ENCODE measurements at regions not wholly inside any gene's neighbourhood (a gene's known extent, or its start where the extent isn't known, plus 50 kb on each side); places are given as distances from the start of the nearest gene placed in this dataset.

DNA sequence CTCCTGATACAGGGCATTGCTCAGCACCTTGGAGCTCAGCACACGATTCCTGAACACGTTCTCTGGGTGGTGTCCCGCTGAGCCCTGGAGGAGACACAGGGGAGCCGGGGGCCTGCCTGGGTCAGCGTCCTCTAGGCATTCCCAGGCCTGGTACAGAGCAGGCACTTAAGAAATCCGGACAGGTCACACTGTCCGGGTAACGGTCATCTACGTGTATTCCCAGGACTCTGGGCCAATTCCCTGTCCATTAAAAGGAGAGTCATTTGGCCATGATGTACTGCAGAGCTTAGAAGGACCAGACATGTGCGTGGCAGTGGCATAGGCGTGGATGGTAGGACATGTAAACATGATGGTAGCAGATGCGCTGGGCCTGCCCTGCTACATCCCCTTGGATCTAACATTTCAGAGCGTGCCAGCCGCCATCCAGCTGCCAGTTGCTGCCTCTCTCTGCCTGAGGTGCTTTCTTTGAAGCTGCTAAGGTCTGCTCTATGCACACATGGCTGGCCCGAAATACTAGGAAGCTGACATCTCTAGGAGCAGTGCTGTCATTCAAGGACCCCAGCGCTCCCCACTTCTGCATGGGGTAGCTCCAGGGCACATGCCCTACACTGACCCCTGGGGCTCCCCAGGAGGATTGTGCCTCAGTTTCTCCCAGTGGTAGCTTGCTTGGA is 273.1 kb upstream of the RTL1 start:
- no peak for DNase-seq

DNA sequence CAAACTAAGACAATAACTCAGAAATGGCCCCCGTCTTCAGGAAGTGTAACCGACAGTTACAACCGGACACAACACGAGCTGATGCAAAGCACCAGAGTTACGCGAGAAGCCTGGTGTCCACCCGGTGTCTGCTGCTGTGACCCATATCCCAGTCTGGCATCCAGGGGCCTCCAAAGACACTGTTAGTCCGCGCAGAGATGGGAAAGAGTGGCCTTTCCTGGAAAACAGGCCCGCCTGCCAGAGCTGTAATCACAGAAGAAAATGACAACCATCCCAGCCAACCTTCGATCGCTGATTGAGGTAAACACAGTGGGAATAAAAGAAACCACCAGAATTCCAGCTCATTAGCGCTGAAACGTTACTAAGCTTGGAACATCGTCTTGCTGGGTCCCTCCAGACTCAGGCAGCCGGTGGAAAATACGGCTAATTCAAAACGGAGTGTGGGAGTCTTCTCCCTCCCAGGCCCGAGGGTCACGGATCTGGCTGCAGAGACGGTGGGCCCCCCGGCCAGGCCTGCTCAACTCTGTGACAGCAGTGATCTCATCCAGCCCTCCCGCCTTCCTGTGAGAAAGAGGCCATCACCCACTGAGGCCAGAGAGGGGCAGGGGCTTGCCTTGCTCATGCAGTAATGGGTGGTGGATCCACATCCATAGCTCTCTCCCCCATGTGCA is 273.9 kb upstream of the RTL1 start:
- no peak for DNase-seq

DNA sequence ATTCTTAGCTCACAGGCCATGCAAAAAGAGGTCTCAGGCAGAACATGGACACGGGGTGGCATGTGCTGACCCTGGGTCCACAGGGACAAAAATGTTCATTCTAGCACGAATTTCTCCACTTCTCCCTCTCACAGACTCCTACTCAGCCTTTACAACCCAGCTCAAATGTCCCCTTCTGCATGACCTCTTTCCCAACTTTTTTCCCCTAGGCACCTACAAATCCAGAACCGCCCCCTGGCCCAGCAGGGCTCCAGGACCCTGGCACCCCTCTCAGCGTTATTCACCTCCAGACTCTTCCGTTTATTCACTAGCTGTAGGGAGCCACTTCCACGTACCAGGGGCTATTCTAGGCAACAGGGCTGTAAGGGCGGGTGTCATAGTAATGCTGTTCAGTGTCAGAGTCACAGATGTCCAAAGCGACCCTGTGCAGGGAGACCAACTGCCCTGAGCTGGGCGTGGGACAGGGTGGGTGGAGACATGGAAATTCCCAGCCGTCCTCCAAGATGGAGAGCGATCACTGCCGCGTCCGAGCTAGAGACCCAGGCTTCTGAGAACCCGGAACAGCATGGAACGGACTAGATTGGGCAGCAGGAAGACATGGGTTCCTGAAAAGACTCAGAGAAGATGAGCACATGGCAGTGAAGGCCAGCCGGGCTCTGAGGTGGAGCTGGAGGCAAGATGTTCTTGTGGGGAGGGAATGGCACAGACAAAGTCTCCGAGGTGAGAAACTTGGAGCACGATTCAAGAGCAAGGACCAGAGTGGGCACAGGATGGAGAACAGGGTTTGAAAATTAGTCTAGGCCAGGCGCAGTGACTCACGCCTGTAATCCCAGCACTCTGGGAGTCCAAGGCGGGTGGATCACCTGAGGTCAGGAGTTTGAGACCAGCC is 274.9 kb upstream of the RTL1 start:
- DNase-seq: no peak

DNA sequence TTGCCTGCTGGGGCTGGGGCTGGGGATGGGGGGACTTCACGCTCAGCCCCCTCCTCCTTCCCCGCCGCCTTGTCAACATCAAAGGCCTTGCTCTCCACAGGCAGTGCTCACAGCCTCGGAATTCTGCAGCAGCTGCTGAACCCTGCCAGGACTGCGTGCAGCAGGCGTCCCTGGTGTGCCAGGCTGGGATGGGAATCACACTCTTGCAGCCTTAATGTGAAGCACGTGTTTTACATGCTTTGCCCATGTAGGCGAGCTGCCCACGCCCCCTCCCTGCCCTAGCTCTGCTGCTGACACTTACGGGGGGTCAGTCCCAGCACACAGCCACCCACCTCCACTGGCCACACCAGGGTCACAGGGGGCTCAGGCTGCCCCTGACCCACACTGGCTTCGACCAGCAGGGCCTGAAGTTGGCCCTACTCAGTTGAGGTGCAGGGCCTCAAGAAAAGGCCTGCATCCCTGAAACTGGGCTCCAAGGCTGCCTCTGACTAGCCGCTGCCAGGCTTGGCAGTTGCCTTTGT is 276.2 kb upstream of the RTL1 start:
- DNase-seq: no peak

GRCh38 chr14:101181446-101182313 is 278.2 kb upstream of the RTL1 start:
- no peak for DNase-seq

GRCh38 chr14:101182476-101182875 is 279.0 kb upstream of the RTL1 start:
- DNase-seq: no peak

- no peak for DNase-seq
Observed at GRCh38 chr14:101183376-101184103, 280.0 kb upstream of the RTL1 start.

GRCh38 chr14:101184104-101184455 is 280.6 kb upstream of the RTL1 start:
- no peak for DNase-seq

DNA sequence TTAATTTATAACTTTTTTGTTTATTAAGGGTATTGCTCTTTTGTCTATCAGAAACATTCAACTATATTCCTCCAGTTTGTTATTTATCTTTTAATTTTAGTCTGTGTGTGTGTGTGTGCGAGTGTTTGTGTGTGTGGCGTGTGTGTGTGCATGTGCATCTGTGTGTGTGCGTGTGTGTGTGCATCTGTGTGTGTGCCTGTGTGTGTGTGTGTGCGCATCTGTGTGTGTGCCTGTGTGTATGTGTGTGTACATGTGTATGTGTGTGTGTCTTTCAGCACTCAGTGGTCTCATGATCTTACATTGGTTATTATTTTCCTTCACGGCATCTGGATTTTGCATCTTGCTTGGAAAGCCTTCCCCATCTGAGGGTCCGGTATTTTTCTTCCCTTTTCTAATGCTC is 281.1 kb upstream of the RTL1 start:
- no peak for DNase-seq

DNA sequence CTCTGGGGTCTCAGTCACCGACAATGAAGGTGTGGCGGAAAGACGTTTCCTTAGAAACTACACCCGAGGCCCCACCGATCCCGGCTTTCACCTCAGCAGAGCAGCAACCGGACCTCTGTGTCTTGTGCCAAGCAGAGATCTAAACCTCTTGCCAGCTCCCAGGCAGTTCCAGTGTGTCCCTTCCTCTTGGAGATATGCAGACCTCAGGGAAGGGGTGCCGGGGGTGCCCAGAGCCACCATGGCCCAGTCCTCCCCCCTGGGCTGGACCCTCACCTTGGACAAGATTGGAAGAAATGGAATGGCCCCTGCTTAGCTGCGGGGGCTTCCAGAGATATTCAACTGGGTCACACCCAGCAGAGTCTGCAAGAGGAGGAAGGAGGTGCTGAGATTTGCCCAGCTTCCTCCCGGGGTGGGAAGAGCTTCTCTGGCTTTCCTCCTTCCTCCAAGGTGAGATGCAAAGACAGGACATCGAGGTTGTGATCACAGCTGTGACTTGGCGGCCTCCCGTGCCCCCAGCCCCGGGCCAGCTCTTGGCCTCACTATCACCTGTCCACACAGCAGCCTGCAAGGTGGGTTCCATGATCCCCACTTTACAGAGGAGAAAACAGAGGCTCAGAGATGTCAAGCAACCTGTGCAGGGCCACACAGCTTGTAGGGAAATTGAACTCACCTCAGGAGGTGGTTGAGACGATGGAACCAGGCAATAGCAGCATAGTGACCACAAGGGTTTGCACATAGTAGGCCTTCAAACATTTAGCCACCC is 281.7 kb upstream of the RTL1 start:
- DNase-seq: no peak

GRCh38 chr14:101185946-101186345 is 282.4 kb upstream of the RTL1 start:
- no peak for DNase-seq

- DNase-seq: no peak
Observed at GRCh38 chr14:101186544-101186943, 283.0 kb upstream of the RTL1 start.

DNA sequence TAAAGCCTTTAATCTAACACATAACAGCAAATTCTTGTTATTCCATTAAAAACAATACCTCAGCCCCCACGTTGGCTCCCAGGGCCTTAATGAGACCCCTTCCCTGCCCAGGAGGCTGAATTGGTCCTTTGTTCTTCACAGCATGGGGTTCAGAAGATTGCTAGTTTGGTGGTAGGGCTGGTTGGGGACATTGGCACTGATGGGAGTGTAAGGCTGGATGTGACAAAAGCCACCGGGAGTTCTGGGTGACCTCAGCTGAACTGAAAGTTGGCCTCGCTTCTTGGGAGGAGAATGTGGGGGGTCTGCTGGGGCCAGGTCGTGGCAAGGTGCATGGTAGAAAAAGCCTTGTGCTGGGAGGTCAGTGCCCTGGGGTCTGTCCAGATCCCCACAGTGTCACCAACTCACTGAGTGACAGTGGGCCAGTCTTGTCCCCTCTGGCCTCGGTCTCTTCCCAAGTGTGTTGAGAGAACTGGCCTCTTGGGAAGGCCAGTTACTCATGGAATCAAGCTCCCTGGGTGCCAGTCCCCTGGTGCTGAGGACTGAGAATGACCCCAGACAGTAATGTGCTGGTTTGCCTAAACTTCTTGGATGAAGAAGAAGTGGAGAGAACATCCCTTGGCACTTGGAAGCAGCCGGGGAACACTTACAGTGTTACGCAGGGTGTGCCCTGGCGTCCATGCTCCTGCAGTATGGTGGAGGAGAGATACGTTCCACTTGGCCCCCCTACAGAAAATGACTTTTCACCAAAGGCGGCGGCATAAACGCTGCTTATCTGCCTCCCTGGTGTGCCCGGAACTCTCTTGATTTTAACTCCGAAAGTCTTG is 283.7 kb upstream of the RTL1 start:
- no peak for DNase-seq

DNA sequence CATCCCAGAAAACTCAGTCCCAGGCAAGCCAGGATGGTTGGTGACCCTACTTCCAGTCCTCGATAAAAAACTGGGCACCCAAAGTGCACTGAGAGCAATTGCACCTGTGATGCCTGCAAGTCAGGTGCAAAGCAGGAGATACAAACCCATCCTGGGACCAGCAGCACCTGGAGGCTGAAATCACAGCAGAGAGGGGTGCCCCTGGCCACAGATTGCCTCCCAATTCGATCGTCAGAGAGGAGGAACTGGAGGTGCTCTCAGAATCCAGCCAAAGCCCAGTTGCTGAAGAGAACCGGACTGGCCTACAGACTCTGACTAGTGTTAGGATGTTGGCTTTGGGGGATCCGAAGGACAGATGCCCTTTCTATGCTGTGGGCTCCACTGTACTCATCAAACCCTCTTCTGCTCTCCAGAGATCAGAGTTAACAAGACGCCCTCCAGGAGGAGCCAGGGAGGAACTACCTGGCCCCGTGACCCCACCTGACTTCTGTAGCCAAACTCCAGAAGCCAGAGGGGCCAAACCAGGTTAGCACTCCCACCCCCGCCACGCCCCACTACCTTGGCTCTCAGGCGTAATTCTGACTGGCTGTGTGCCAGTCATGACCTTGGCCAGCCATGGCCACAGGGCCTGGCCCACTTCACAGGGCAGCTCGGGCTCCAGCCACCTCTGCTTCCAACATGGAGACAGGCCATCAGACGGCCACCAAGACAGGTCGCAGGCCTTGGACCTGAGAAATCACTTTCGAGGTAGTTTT is 284.5 kb upstream of the RTL1 start:
- DNase-seq: no peak

DNA sequence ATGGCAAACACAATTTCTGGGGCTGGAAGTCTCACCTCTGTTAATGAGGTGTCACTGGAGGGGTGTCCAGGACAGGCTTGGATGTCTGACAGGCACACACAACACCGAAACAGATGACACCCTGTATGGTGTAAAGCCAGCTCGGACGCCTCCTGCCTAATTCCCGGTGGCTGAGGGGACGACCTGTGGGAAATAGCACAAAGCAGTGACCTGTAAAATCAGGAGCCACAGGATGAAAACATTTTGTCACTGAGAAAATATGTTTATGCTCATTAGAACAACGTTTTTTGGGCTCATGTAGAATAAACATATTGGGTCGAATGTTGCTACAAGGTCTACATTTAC is 285.0 kb upstream of the RTL1 start:
- no peak for DNase-seq

DNA sequence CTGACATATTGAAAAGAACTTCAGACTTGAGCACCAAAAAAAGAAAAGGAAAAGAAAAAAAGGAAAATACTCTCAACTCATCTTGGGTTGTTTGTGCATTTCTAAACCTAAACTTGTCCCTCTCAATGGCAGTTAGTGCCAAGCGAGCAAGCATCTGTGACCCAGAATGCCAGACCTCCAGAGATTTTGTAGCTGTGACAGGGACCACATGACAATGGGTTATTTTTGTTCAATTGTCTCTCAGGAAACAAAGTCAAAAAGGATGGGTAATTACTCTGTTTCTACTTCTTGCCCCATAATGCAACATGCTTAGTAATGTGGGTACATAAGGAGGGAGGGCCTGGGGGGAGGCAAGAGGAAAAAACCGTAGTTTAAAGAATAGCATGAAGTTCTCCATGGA is 285.7 kb upstream of the RTL1 start:
- no peak for DNase-seq

- no peak for DNase-seq
Observed at GRCh38 chr14:101189962-101190560, 286.5 kb upstream of the RTL1 start.

All from amygdala (tissue), 56 donors.